Ovary (tissue), 3 donors: ENCODE measurements at regions not wholly inside any gene's neighbourhood (a gene's known extent, or its start where the extent isn't known, plus 50 kb on each side); places are given as distances from the start of the nearest gene placed in this dataset.

ENCODE experiments used
- CTCF ChIP-seq, 3 donors: fragments of 450-650 bp in 2 of 3; fragments of 200-600 bp in 1 of 3; IDR thresholded peaks; one replicate each; pipeline versions ENCODE4 v1.5.1 to v1.8.0; 2016 to 2022; ENCODE audit warnings: antibody characterized with exemption in 3 of 3, mild to moderate bottlenecking in 1 of 3
- POLR2A ChIP-seq: fragments of 450-650 bp; IDR thresholded peaks from one replicate; pipeline ENCODE4 v1.6.1; 2017; ENCODE audit warnings: antibody characterized with exemption, mild to moderate bottlenecking, moderate library complexity
- donor health status: DM: no; HTN: no; CAD: no.

- TF ChIP-seq CTCF (IDR thresholded peaks at IDR 0.05) (no peak), POLR2A (no peak)
Measured at GRCh38 chr5:89072842-89073672, 190.1 kb upstream of the MEF2C start.
